Mammary epithelial cell (primary cell): ENCODE measurements at regions not wholly inside any gene's neighbourhood (a gene's known extent, or its start where the extent isn't known, plus 50 kb on each side); places are given as distances from the start of the nearest gene placed in this dataset.

Experiments
- CTCF ChIP-seq, 2 donors: IDR thresholded peaks in 1 of 2; conservative IDR thresholded peaks in 1 of 2; 2 replicates each; pipeline ENCODE4 v1.5.1; 2011 to 2012; ENCODE audit warnings: inconsistent platforms in 2 of 2, low read length in 2 of 2, mild to moderate bottlenecking in 2 of 2, control low read depth in 1 of 2, low read depth in 1 of 2; ENCODE audit not compliant: insufficient read depth in 1 of 2; ENCODE audit errors: extremely low read depth in 1 of 2
- EZH2 ChIP-seq: IDR thresholded peaks from 2 replicates; pipeline ENCODE4 v1.6.1; 2012; ENCODE audit warnings: low read length, inconsistent platforms, borderline replicate concordance

DNA sequence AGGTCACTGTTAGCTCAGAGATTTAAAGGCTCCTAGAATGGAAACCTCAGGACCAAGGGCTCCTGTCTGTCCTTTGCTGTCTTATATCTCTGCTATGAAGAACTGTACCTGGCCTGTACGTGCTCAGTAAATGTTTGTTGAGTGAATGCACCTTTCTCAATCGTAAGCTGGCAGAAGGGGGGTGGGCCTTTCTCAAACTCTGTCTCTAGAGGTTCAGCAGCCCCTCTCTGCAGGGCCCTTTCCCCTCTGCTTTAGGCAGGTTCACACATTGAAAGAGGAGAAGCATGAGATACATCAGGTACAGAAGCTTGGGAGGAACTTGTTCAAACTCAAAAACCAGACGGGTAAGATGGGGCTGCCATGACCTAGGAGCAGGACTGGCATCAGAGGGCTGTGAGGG is 155.6 kb downstream of the GOLGA6L4 start:
- TF ChIP-seq CTCF (conservative IDR thresholded peaks at IDR 0.05 in 1 of 2, IDR thresholded peaks at IDR 0.05 in 1 of 2; ENCODE audit: extremely low read depth in 1 of 2, insufficient read depth in 1 of 2, low read depth in 1 of 2, low read length in 2 of 2) (no peak), EZH2 (no peak)
